ENCODE measurements at regions not wholly inside any gene's neighbourhood (a gene's known extent, or its start where the extent isn't known, plus 50 kb on each side); places are given as distances from the start of the nearest gene placed in this dataset.

GRCh38 chr6:112725541-112726085 lies 378.5 kb downstream of the RFPL4B start:
- no peak overlapping the region for H3K27ac ChIP-seq
- no peak overlapping the region for H3K9ac ChIP-seq (ENCODE audit: insufficient read length)
- H3K9me3 ChIP-seq (ENCODE audit: low read depth, low read length), result no peaks in the 10 kb centered on the region
- TF ChIP-seq FOXP2 (optimal IDR thresholded peaks at IDR 0.05; ENCODE audit: control extremely low read depth, extremely low read length, insufficient read depth) (no peak), EZH2 (IDR thresholded peaks at IDR 0.05) (no peak), POLR2AphosphoS5 (IDR thresholded peaks at IDR 0.05; ENCODE audit: borderline replicate concordance, low read depth, low read length) (no peak)
- no peak for DNase-seq (ENCODE audit: low read depth, low spot score)
- no peaks in the 10 kb centered on the region for H3K36me3 ChIP-seq (ENCODE audit: insufficient read depth, low read length)
- no peak overlapping the region for H3K4me3 ChIP-seq

GRCh38 chr6:112735129-112735528 lies 388.0 kb downstream of the RFPL4B start:
- TF ChIP-seq POLR2AphosphoS5 (IDR thresholded peaks at IDR 0.05; ENCODE audit: borderline replicate concordance, low read depth, low read length) (no peak), FOXP2 (optimal IDR thresholded peaks at IDR 0.05; ENCODE audit: control extremely low read depth, extremely low read length, insufficient read depth) (no peak), EZH2 (IDR thresholded peaks at IDR 0.05) (no peak)
- Histone ChIP-seq H3K36me3 (ENCODE audit: insufficient read depth, low read length) (no peaks in the 10 kb centered on the region), H3K4me3 (no peak overlapping the region), H3K9me3 (ENCODE audit: low read depth, low read length) (no peaks in the 10 kb centered on the region), H3K27ac (no peak overlapping the region), H3K9ac (ENCODE audit: insufficient read length) (no peak overlapping the region)
- DNase-seq (ENCODE audit: low read depth, low spot score), result no peak

- Histone ChIP-seq H3K36me3 (ENCODE audit: insufficient read depth, low read length) (no peaks in the 10 kb centered on the region), H3K9me3 (ENCODE audit: low read depth, low read length) (no peaks in the 10 kb centered on the region), H3K4me3 (no peak overlapping the region), H3K9ac (ENCODE audit: insufficient read length) (no peak overlapping the region), H3K27ac (no peak overlapping the region)
- DNase-seq (ENCODE audit: low read depth, low spot score), result no peak
- TF ChIP-seq FOXP2 (optimal IDR thresholded peaks at IDR 0.05; ENCODE audit: control extremely low read depth, extremely low read length, insufficient read depth), result no peak
- TF ChIP-seq EZH2 (IDR thresholded peaks at IDR 0.05), result no peak
- no peak for TF ChIP-seq POLR2AphosphoS5 (IDR thresholded peaks at IDR 0.05; ENCODE audit: borderline replicate concordance, low read depth, low read length)
Measured at GRCh38 chr6:112739766-112740165, 392.6 kb downstream of the RFPL4B start.

DNA sequence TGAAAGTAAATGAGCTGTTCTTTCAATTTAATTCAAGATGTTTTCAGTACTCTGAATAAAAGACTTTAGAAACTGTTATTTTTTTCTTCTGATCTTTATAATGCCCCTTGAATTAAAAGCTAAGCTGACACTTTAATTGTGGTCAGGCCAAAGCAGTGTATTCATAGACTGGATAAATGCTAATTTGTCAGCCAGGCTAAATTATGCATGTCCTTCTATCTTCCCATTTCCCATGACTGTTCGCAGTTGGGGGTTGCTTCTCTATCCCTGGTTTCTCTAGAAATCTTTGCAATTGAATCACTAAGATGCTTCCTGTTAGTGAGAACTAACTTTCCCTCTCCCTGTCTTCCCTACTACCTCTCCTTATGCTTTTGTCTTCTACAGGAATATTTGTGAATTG lies 396.2 kb downstream of the RFPL4B start:
- no peak for DNase-seq (ENCODE audit: low read depth, low spot score)
- H3K4me3 ChIP-seq, result no peak overlapping the region
- no peaks in the 10 kb centered on the region for H3K36me3 ChIP-seq (ENCODE audit: insufficient read depth, low read length)
- no peak for TF ChIP-seq POLR2AphosphoS5 (IDR thresholded peaks at IDR 0.05; ENCODE audit: borderline replicate concordance, low read depth, low read length)
- TF ChIP-seq EZH2 (IDR thresholded peaks at IDR 0.05), result no peak
- TF ChIP-seq FOXP2 (optimal IDR thresholded peaks at IDR 0.05; ENCODE audit: control extremely low read depth, extremely low read length, insufficient read depth), result no peak
- H3K9ac ChIP-seq (ENCODE audit: insufficient read length), result no peak overlapping the region
- no peak overlapping the region for H3K27ac ChIP-seq
- H3K9me3 ChIP-seq (ENCODE audit: low read depth, low read length), result no peaks in the 10 kb centered on the region

DNA sequence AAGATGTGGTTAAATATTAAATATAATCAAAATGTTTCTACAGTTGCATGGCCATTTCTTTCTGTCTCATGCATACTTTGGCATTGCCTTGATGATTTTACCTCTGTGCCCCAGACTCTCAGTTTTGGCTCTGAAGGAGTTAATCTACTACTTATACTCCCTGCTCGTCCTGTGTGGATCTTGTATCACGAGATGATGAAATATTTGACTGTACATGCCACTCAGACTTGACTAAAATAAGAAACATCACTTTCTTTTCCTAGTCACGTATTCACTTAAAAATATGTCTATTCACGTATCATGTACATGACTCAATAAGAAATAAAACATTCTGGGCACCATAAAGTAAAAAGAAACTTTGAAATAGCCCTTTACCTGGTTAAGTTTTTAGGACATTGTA lies 397.7 kb downstream of the RFPL4B start:
- H3K9ac ChIP-seq (ENCODE audit: insufficient read length), result no peak overlapping the region
- H3K27ac ChIP-seq, result no peak overlapping the region
- no peak overlapping the region for H3K4me3 ChIP-seq
- no peaks in the 10 kb centered on the region for H3K36me3 ChIP-seq (ENCODE audit: insufficient read depth, low read length)
- no peak for DNase-seq (ENCODE audit: low read depth, low spot score)
- no peaks in the 10 kb centered on the region for H3K9me3 ChIP-seq (ENCODE audit: low read depth, low read length)
- TF ChIP-seq EZH2 (IDR thresholded peaks at IDR 0.05) (no peak), FOXP2 (optimal IDR thresholded peaks at IDR 0.05; ENCODE audit: control extremely low read depth, extremely low read length, insufficient read depth) (no peak), POLR2AphosphoS5 (IDR thresholded peaks at IDR 0.05; ENCODE audit: borderline replicate concordance, low read depth, low read length) (no peak)

DNA sequence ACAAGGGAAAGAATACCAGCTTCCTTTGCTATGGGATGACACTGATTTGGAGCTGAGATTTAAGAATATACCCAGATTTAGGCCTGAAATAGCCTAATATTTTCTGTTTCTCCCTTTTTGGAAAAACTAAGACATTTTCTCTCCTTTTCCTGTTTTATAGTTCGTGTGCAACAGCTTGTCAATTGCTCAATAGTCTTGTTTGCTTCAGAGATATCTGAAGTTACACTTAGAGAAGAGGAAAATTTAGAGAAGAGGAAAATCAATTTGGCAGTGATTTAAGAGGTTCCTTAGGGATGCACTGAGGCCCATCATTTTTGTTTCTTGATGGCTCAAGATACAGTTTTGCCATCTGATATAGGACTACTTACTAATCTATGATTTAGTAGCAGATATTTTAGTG lies 398.6 kb downstream of the RFPL4B start:
- H3K36me3 ChIP-seq (ENCODE audit: insufficient read depth, low read length), result no peaks in the 10 kb centered on the region
- H3K27ac ChIP-seq, result no peak overlapping the region
- H3K9me3 ChIP-seq (ENCODE audit: low read depth, low read length), result no peaks in the 10 kb centered on the region
- H3K9ac ChIP-seq (ENCODE audit: insufficient read length), result no peak overlapping the region
- no peak for DNase-seq (ENCODE audit: low read depth, low spot score)
- TF ChIP-seq POLR2AphosphoS5 (IDR thresholded peaks at IDR 0.05; ENCODE audit: borderline replicate concordance, low read depth, low read length) (no peak), EZH2 (IDR thresholded peaks at IDR 0.05) (no peak), FOXP2 (optimal IDR thresholded peaks at IDR 0.05; ENCODE audit: control extremely low read depth, extremely low read length, insufficient read depth) (no peak)
- no peak overlapping the region for H3K4me3 ChIP-seq

GRCh38 chr6:112749673-112750072 lies 402.5 kb downstream of the RFPL4B start:
- H3K9ac ChIP-seq (ENCODE audit: insufficient read length), result no peak overlapping the region
- TF ChIP-seq EZH2 (IDR thresholded peaks at IDR 0.05) (no peak), FOXP2 (optimal IDR thresholded peaks at IDR 0.05; ENCODE audit: control extremely low read depth, extremely low read length, insufficient read depth) (no peak), POLR2AphosphoS5 (IDR thresholded peaks at IDR 0.05; ENCODE audit: borderline replicate concordance, low read depth, low read length) (no peak)
- no peak overlapping the region for H3K27ac ChIP-seq
- no peaks in the 10 kb centered on the region for H3K9me3 ChIP-seq (ENCODE audit: low read depth, low read length)
- H3K36me3 ChIP-seq (ENCODE audit: insufficient read depth, low read length), result no peaks in the 10 kb centered on the region
- H3K4me3 ChIP-seq, result no peak overlapping the region
- no peak for DNase-seq (ENCODE audit: low read depth, low spot score)

DNA sequence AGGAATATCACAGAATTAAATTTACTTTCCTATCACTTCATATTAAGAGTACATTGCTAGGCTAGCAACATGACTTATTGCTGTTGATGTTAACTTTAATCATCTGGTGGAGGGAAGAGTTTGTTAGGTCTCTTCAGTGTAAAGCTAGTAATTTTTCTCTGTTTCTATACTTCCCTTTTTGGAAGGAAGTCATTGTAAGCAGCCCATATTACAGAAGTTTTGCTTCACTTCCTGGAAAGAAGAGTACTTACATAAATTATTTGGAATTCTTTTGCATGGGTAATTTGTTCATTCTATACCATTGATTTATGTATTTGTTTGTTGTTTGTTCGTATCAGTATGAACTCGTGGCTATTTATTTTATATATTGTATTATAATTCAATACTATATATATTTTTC lies 405.2 kb downstream of the RFPL4B start:
- DNase-seq (ENCODE audit: low read depth, low spot score), result no peak
- no peak for TF ChIP-seq EZH2 (IDR thresholded peaks at IDR 0.05)
- TF ChIP-seq FOXP2 (optimal IDR thresholded peaks at IDR 0.05; ENCODE audit: control extremely low read depth, extremely low read length, insufficient read depth), result no peak
- no peak for TF ChIP-seq POLR2AphosphoS5 (IDR thresholded peaks at IDR 0.05; ENCODE audit: borderline replicate concordance, low read depth, low read length)

DNA sequence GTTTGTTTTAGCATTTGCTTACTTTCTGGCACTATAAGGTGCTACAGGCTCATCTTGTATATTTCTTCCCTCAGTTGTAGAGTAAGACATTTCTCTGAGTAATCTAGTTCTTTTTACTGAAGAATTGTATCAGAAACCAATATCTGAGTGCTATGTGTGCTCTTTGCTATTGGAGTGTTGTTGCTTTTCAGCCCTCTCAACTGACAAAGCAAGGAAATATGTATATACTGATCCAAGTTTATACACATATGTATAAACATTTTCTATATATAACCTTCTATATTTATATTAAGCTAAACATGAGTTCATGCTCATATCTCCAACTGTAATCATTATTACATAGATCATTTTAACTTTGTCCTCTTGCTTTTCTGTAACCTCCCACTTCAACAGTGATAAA lies 405.7 kb downstream of the RFPL4B start:
- TF ChIP-seq FOXP2 (optimal IDR thresholded peaks at IDR 0.05; ENCODE audit: control extremely low read depth, extremely low read length, insufficient read depth) (no peak), POLR2AphosphoS5 (IDR thresholded peaks at IDR 0.05; ENCODE audit: borderline replicate concordance, low read depth, low read length) (no peak), EZH2 (IDR thresholded peaks at IDR 0.05) (no peak)
- Histone ChIP-seq H3K27ac (no peak overlapping the region), H3K36me3 (ENCODE audit: insufficient read depth, low read length) (no peaks in the 10 kb centered on the region), H3K9ac (ENCODE audit: insufficient read length) (no peak overlapping the region), H3K9me3 (ENCODE audit: low read depth, low read length) (no peaks in the 10 kb centered on the region), H3K4me3 (no peak overlapping the region)
- no peak for DNase-seq (ENCODE audit: low read depth, low spot score)

More for the DNA sequence above, 405.2 kb downstream of the RFPL4B start:
- H3K27ac ChIP-seq, result no peak overlapping the region
- no peak overlapping the region for H3K4me3 ChIP-seq
- no peaks in the 10 kb centered on the region for H3K36me3 ChIP-seq (ENCODE audit: insufficient read depth, low read length)
- H3K9me3 ChIP-seq (ENCODE audit: low read depth, low read length), result no peaks in the 10 kb centered on the region
- no peak overlapping the region for H3K9ac ChIP-seq (ENCODE audit: insufficient read length)

Measured in SK-N-MC (cell line).